Fibroblast of the aortic adventitia (primary cell): ENCODE measurements at regions not wholly inside any gene's neighbourhood (a gene's known extent, or its start where the extent isn't known, plus 50 kb on each side); places are given as distances from the start of the nearest gene placed in this dataset.
A peak's percentile ranks its signal among the peaks of the same experiment; 100 is the strongest.

ENCODE experiments used
- DNase-seq: peaks from one replicate; pipeline ENCODE4 v3.0.0-alpha.2; 2010; ENCODE audit warnings: low read depth
- H3K4me3 ChIP-seq: 2 replicates; pipeline ENCODE4 v1.5.1; 2011; ENCODE audit warnings: low read depth, mild to moderate bottlenecking, control low read depth, low read length, moderate library complexity
- CTCF ChIP-seq: IDR thresholded peaks from 2 replicates; pipeline ENCODE4 v1.5.1; 2011; ENCODE audit warnings: mild to moderate bottlenecking, low read length, control low read depth, inconsistent platforms; ENCODE audit not compliant: insufficient read depth

- DNase-seq = no peak
- no peak overlapping the region for H3K4me3 ChIP-seq
- TF ChIP-seq CTCF = peak; percentile 21
Observed at GRCh38 chr6:33967966-33968724, 164.3 kb upstream of the MLN start.

DNA sequence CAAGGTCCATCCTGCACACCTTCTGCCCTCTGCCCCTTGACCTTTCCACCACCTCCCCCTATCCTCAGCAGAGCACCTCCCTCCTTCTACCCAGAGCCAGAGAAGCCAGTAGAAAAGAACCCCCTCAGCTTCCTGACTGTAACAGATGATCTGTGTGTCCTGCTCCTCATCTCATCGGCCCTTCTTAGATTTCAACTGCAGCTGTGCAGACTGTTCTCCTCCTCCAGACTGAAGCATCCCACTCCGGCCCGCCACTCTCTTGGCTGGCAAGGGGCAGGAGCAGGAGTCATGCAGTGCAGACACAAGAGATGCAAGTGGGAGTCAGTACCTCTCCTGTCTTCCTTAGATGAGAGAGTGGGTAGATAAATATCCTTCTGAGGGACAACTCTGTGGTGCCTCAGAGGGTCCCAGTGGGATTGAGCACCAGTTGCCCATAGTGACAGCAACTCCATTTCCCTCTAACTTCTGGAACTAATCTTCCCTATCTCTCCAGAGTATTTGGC is 163.5 kb upstream of the MLN start:
- DNase-seq = no peak
- TF ChIP-seq CTCF = no peak
- no peak overlapping the region for H3K4me3 ChIP-seq

- no peak overlapping the region for H3K4me3 ChIP-seq
- no peak for DNase-seq
- TF ChIP-seq CTCF = no peak
Observed at GRCh38 chr6:33966536-33966935, 162.7 kb upstream of the MLN start.

- DNase-seq = no peak
- H3K4me3 ChIP-seq = no peak overlapping the region
- TF ChIP-seq CTCF = no peak
Observed at GRCh38 chr6:33965766-33966165, 162.0 kb upstream of the MLN start.

- TF ChIP-seq CTCF = no peak
- H3K4me3 ChIP-seq = no peak overlapping the region
- no peak for DNase-seq
Observed at GRCh38 chr6:33964387-33964786, 160.6 kb upstream of the MLN start.

- no peak for TF ChIP-seq CTCF
- no peak for DNase-seq
- H3K4me3 ChIP-seq = no peak overlapping the region
Observed at GRCh38 chr6:33963136-33963750, 159.4 kb upstream of the MLN start.
